Keratinocyte (primary cell): ENCODE measurements at regions not wholly inside any gene's neighbourhood (a gene's known extent, or its start where the extent isn't known, plus 50 kb on each side); places are given as distances from the start of the nearest gene placed in this dataset.

Source experiments
- EZH2 ChIP-seq: IDR thresholded peaks from one replicate; pipeline ENCODE4 v1.6.1; 2012; ENCODE audit warnings: inconsistent platforms, mild to moderate bottlenecking, low read length, moderate library complexity
- TF ChIP-seq, protein P1 (sequence below), 3 experiments: IDR thresholded peaks in 1 of 3; conservative IDR thresholded peaks in 1 of 3; optimal IDR thresholded peaks in 1 of 3; 2 replicates in 2 of 3; 3 replicates in 1 of 3; pipeline versions ENCODE3 to v1.5.1; 2011; ENCODE audit warnings: low read length in 3 of 3, mild to moderate bottlenecking in 3 of 3, moderate library complexity in 2 of 3, control low read depth in 1 of 3, inconsistent platforms in 1 of 3; ENCODE audit not compliant: insufficient read depth in 2 of 3; ENCODE audit errors: extremely low read depth in 1 of 3

DNA sequence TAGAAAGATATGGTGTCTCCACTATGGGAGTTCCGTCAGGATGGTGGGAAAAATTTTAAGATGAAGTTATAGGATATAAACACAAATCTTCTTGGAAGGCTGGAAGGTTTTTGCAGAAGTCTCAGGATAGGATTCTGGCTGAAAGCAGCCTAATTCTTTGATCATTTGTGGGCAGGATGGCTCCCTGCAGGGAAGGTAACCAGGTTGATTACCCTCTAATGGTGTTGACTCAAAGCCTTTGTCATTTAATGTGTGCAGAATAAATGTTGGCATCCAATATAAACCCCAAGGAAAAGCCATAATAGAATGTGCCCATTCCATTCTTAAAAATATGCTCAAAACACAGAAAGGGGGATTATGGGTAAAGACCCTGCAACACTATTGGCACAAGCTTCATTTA, 204.3 kb downstream of the EPM2A start:
- TF ChIP-seq, protein P1, sequence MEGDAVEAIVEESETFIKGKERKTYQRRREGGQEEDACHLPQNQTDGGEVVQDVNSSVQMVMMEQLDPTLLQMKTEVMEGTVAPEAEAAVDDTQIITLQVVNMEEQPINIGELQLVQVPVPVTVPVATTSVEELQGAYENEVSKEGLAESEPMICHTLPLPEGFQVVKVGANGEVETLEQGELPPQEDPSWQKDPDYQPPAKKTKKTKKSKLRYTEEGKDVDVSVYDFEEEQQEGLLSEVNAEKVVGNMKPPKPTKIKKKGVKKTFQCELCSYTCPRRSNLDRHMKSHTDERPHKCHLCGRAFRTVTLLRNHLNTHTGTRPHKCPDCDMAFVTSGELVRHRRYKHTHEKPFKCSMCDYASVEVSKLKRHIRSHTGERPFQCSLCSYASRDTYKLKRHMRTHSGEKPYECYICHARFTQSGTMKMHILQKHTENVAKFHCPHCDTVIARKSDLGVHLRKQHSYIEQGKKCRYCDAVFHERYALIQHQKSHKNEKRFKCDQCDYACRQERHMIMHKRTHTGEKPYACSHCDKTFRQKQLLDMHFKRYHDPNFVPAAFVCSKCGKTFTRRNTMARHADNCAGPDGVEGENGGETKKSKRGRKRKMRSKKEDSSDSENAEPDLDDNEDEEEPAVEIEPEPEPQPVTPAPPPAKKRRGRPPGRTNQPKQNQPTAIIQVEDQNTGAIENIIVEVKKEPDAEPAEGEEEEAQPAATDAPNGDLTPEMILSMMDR (optimal IDR thresholded peaks at IDR 0.05 in 1 of 3, IDR thresholded peaks at IDR 0.05 in 1 of 3, conservative IDR thresholded peaks at IDR 0.05 in 1 of 3; ENCODE audit: extremely low read depth in 1 of 3, insufficient read depth in 2 of 3, low read length in 3 of 3) = no peak
- no peak for TF ChIP-seq EZH2
